ENCODE measurements at regions not wholly inside any gene's neighbourhood (a gene's known extent, or its start where the extent isn't known, plus 50 kb on each side); places are given as distances from the start of the nearest gene placed in this dataset.
"Not testable (repeated sequence)": the region's sequence is repeated elsewhere in the genome, so short reads cannot be mapped to it uniquely, and the experiment has no call there.

GRCh38 chr10:118976219-118976618, 53.3 kb upstream of the NANOS1 start:
- H3K27ac Mint-ChIP-seq, CTCF ChIA-PET, H3K4me1 Mint-ChIP-seq, DNase-seq, H3K4me3 Mint-ChIP-seq, H3K36me3 Mint-ChIP-seq, H3K9me3 Mint-ChIP-seq: not testable (repeated sequence)
- peaks cover 39% of the 10 kb centered on the region for H3K27me3 Mint-ChIP-seq

GRCh38 chr10:118977022-118977599, 52.4 kb upstream of the NANOS1 start:
- H3K27ac Mint-ChIP-seq: no peak overlapping the region
- no peak for DNase-seq
- H3K36me3 Mint-ChIP-seq: no peaks in the 10 kb centered on the region
- no peak overlapping the region for H3K4me3 Mint-ChIP-seq
- no peaks in the 10 kb centered on the region for H3K4me1 Mint-ChIP-seq
- peaks cover 41% of the 10 kb centered on the region for H3K27me3 Mint-ChIP-seq
- no peaks in the 10 kb centered on the region for H3K9me3 Mint-ChIP-seq
- CTCF ChIA-PET: no interaction called here

- no peak overlapping the region for H3K4me3 Mint-ChIP-seq
- H3K27me3 Mint-ChIP-seq: peaks cover 42% of the 10 kb centered on the region
- no peaks in the 10 kb centered on the region for H3K9me3 Mint-ChIP-seq
- H3K27ac Mint-ChIP-seq: no peak overlapping the region
- no peak for DNase-seq
- H3K4me1 Mint-ChIP-seq: no peaks in the 10 kb centered on the region
- CTCF ChIA-PET: no interaction called here
- no peaks in the 10 kb centered on the region for H3K36me3 Mint-ChIP-seq
Measured at GRCh38 chr10:118977835-118978234, 51.7 kb upstream of the NANOS1 start.

GRCh38 chr10:118978316-118978997, 51.1 kb upstream of the NANOS1 start:
- no peak overlapping the region for H3K4me3 Mint-ChIP-seq
- DNase-seq: no peak
- H3K9me3 Mint-ChIP-seq: no peaks in the 10 kb centered on the region
- CTCF ChIA-PET: no interaction called here
- H3K27me3 Mint-ChIP-seq: peaks cover 43% of the 10 kb centered on the region
- H3K4me1 Mint-ChIP-seq: no peaks in the 10 kb centered on the region
- no peaks in the 10 kb centered on the region for H3K36me3 Mint-ChIP-seq
- no peak overlapping the region for H3K27ac Mint-ChIP-seq

GRCh38 chr10:118978998-118979350, 50.5 kb upstream of the NANOS1 start:
- no peak for DNase-seq
- no peaks in the 10 kb centered on the region for H3K9me3 Mint-ChIP-seq
- CTCF ChIA-PET: no interaction called here
- H3K36me3 Mint-ChIP-seq: no peaks in the 10 kb centered on the region
- H3K27ac Mint-ChIP-seq: no peak overlapping the region
- H3K4me3 Mint-ChIP-seq: no peak overlapping the region
- no peaks in the 10 kb centered on the region for H3K4me1 Mint-ChIP-seq
- peaks cover 40% of the 10 kb centered on the region for H3K27me3 Mint-ChIP-seq

GRCh38 chr10:118979661-118980060, 49.9 kb upstream of the NANOS1 start:
- H3K36me3 Mint-ChIP-seq: no peaks in the 10 kb centered on the region
- no peak overlapping the region for H3K4me3 Mint-ChIP-seq
- DNase-seq: no peak
- CTCF ChIA-PET: no interaction called here
- H3K4me1 Mint-ChIP-seq: no peaks in the 10 kb centered on the region
- H3K27me3 Mint-ChIP-seq: peaks cover 40% of the 10 kb centered on the region
- H3K27ac Mint-ChIP-seq: no peak overlapping the region
- peaks cover 2% of the 10 kb centered on the region for H3K9me3 Mint-ChIP-seq
